ENCODE measurements at regions not wholly inside any gene's neighbourhood (a gene's known extent, or its start where the extent isn't known, plus 50 kb on each side); places are given as distances from the start of the nearest gene placed in this dataset.
"Not testable (repeated sequence)": the region's sequence is repeated elsewhere in the genome, so short reads cannot be mapped to it uniquely, and the experiment has no call there.

DNA sequence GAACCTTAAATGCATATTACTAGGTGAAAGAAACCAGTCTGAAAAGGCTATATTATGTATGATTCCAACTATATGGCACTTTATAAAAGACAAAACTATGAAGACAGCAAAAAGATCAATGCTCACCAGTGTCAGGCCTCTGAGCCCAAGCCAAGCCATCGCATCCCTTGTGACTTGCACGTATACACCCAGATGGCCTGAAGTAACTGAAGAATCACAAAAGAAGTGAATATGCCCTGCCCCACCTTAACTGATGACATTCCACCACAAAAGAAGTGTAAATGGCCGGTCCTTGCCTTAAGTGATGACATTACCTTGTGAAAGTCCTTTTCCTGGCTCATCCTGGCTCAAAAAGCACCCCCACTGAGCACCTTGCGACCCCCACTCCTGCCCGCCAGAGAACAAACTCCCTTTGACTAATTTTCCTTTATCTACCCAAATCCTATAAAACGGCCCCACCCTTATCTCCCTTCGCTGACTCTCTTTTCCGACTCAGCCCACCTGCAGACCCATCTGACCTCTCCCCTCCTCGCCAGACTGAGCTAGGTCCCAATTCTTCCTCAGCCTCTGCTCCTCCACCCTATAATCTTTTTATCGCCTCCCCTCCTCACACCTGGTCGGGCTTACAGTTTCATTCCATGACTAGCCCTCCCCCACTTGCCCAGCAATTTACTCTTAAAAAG, 1239.5 kb downstream of the OLFM4 start:
- DNase-seq, result not testable (repeated sequence)

DNA sequence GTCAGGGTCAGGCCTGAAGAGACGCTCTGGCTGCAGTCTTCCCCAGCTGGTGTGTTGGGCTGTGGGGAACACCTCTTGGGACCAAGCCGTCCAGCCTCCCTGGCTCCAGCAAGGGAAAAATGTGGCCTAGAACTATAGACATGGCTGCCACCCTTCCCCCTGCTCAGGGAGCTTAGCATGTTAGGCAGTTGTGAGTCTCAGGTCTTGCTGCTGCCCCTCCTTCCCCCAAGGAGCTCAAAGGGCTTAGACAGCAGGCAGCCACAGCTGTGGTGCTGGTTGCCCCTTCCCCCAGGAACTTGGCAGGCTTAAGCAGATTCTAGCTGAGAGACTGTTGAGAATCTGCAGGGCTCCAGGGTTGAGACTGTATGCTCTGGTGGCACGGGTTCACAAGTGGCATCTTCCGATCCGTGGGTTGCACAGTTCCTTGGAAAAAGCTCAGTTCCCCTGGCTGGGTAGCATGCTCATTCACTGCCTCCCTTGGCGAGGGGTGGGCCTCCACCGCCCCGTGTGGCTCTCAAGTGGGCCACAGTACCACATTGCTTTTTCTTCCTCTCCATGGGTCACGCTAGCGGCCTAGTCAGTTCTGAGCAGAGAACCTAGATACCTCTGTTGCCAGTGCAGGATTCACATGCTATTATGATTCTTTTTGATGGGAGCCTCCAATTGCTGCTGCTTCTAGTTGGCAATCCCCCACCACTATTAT, 1258.6 kb downstream of the OLFM4 start:
- DNase-seq, result no peak

DNA sequence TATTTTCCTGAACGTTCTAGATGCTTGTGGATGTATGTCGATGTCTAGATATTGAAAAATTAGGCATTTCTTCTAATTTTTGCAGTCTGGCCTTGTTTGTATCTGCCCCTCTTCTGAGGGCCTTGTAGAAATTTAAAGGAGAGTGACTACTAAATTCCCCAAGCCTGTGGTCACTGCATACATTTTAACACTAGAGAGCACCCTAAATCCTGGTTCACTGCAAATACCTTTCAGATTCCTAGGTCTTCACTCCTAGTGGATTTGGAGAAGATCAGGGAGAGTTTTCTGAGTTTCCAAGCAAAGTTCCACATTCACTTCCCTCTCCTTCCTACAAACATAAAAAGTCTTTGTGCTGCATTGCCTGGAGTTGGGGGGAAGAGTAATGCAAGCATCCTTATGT, 1272.5 kb downstream of the OLFM4 start:
- no peak for DNase-seq

DNA sequence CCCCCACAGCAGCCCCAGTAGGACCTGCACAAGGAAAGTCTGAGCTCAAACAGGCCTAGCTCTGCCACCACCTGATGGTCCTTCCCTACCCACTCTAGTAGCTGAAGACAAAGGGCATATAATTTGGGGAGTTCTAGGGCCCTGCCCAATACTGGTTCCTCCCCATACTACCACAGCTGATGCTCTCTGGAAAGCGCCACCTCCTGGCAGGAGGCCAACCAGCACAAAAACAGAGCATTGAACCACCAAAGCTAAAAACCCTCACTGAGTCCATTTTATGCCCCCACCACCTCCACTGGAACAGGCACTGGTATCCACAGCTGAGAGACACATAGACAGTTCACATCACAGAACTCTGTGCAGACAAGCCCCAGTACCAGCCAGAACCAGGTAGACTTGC, 1276.8 kb downstream of the OLFM4 start:
- DNase-seq, result no peak

DNA sequence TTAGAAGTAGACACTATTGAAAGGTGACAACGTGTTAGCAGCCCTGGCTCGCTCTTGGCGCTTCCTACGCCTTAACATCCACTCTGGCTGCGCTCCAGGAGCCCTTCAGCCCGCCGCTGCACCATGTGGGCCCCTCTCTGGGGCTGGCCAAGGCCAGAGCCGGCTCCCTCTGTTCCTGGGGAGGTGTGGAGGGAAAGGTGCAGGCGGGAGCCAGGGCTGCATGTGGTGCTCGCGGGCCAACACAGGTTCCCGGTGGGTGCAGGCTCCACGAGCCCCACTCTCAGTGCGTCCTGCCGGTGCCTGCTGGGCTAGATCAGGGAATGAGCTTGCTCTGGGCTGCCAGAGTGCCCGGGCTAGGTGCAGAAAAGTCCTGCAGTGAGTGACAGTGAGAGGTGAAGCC, 1284.3 kb downstream of the OLFM4 start:
- DNase-seq, result no peak

DNA sequence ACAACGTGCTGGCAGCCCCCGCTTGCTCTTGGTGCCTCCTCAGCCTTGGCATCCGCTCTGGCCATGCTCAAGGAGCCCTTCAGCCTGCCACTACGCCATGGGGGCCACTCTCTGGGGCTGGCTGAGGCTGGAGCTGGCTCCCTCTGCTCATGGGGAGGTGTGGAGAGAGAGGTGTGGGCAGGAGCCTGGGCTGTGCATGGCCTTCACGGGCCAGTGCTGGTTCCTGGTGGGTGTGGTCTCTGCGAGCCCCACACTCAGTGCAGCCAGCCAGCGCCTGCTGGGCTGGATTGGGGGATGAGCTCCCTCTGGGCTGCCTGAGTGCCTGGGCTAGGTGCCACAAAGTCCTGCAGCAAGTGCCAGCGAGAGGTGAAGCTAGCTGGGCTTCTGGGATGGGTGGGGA, 1289.1 kb downstream of the OLFM4 start:
- DNase-seq, result no peak

DNA sequence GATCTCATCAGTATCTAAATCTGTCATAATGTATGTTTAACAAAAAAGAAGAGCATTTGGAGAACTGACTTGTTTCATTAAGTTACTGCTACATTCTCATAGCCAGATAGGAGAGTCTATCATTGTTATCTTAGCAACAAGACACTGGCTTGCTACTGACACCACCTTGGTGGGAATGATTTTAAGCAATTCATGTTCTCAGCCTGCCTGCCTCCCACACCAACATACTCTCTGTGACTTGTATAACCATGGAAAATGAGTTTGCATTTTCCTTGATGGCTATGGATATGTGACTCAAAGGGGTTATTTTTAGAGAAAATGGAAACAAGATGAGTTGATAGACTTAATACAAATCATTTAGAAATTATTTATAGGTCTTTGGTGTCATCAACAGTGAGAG, 1308.9 kb downstream of the OLFM4 start:
- no peak for DNase-seq

DNA sequence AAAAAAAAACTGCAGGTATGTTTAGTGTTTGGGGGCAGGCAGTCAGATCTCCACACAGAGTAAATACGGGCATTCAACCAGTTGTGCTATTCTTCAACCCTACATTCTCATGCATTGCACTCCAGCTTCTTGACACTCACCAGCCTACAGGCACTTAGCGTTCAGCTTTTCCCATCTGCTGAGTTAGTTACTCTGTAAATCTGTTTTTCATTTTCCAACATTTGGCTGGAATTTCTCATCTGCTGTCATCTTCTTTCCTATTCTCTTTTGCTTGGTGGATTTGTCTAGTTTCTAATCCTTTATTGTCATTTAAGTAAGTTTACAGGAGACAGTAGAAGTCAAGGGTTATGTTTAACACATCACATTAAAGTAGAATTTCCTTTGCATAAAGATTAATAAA, 1318.9 kb downstream of the OLFM4 start:
- DNase-seq, result no peak

DNA sequence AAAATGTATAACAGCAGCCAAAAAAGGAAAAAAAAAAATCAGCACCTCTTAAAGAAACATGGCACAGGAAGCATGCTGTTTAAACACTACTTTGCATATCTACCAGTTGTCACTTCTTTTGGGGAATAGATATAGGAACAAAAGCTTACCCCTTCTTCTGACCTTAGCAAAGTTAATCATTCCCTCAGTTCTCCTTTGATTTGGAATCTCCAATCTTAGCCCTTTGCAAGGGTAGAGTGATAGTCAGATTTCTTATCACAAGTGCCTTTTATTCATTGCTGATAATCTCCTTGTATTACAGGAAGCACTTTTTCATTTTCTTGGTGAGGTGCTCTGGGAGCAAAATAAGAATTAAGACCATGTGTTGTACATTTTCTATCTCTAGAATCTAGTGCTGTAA, 1327.6 kb downstream of the OLFM4 start:
- DNase-seq, result no peak

DNA sequence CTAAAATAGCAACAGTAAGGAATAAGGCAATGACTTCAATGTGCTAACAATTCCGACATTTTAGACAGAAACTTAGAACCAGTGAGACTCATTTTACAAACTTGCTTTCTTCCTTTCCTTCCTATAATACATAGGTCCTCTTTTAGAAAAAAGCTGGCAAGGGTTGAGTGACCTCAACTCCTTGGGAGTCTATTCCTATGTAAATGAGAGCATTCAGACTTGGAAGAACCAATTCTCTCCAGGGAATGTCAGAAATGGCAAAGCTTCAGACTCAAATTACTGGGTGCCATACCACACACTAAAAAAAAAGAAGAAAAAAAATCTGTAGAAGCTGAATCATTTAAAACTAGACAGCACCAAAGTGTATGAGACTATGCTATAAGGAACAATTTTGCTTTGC, 1328.2 kb downstream of the OLFM4 start:
- no peak for DNase-seq

DNA sequence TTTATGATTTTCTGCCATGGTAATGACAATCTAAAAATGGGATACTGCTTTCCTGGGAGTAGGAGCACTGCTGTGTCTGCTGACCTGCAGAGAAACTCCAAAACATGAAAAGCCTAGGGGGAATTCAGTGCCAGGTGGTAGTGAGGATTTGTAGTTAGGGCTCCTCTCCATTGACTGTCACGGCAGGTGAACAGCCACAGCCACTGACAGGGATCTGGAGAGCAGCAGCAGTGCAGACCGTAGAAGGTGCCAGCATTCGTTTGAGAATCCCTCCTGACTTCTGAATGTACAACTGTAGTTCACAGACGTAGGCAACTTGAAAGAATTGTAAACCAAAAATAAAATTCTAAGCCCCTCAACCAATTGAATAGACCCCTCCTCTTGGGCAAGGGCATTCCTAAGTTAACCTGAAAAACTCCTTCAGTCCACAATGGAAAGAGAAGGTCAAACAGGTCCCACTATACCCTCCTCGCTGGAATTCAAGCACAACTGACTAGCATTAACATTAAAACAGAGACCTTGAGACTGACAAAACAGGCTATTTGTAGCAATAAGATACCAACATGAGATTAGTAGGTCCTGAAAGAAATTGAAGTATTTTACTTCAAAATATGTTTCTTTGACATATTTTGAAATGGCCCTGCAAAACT, 1328.8 kb downstream of the OLFM4 start:
- DNase-seq, result no peak

DNA sequence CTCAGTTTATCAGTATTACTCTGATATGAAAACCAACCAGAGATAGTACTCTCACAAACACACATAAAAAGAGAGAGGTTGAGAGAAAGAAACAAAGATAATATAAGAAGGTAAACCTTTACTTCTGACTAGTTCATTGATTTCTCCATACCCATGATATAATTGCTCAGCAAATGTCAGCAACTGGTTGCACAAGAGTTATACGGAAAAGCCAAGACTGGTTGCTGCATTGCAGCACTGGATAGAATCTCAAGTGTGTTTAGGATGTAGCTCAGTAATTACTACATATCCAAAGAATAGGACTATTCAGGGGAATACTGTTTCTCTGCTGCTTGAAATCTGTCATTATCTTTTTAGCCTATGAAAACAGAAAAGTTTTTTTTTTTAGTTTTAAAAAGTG, 1332.8 kb downstream of the OLFM4 start:
- DNase-seq, result no peak

DNA sequence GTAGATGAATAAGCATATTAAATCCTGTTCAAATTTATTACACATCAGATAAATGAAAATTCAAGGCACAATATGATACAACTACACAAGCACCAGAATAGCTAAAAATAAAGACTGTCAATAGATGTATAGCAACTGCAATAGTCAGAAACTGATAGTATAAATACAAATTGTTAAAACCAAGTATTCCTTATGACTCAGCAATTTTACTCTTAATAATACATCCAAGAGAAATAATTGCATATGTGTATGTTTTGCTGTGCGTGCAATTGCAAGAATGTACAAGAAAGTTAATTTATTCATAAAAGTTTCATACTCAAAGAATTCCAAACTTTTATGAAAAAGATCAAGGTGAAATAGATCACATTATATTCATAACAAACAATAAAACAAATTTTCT, 1338.1 kb downstream of the OLFM4 start:
- no peak for DNase-seq

DNA sequence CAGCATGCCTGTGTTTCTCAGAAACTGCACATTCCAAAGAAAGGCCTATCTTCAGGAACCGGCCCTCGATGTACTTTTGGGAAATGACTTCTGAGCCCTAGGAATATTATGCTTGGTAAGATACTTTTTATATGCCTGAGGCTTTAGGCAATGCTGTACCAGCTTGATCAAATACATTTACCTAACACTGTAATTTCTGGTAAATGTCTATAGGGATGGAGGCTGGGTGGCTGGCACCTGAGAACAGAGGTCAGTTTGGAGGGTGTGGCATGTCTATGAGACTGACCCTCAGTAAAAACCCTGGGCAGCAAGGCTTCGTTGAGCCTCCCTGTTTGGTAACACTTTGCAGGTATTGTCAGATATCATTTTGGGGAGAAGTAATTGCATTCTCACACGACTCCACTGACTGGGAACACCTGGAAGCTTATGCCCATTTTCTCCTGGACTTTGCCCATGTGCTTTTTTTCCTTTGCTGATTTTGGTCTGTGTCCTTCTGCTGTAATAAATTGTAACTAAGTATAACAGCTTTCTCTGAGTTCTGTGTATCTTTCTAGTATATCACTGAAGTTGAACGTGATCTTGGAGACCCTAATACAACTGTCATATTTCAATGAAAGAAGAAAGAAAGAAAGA, 1339.1 kb downstream of the OLFM4 start:
- DNase-seq, result no peak

DNA sequence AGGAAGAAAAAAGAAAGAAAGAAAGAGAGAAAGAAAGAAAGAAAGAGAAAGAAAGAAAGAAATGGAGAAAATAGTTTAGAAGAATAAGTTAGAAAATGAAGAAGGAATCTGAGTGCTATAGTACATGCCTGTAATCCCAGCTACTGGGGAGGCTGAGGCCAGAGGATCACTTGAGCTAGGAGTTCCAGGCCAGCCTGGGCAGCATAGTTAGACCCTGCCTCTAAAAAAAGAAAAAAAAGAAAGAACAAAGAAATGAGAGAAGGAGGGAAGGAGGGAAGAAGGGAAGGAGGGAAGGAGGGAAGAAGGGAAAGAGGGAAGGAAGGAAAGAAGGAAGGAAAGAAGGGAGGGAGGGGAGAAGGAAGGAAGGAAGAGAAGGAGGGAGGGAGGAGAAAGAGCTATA, 1339.8 kb downstream of the OLFM4 start:
- DNase-seq, result no peak

DNA sequence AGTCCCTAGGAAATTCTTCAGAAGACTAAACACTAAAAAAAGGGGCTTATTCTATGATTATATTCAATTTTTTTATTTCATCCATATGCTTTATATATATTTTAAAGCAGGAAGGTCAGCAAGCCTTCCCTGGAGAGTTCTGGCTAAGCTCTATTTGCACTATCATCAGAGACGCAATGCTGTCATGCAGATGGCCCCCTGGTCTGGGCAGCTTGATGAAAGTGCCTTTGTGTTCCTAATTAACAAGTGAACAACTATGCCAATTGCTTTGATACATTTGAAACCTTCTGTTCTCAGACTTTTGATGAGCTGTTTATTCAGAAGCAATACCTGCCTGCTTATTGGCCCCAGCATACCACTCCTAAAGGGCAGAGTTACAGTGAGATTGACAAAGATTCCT, 1344.6 kb downstream of the OLFM4 start:
- DNase-seq, result no peak

DNA sequence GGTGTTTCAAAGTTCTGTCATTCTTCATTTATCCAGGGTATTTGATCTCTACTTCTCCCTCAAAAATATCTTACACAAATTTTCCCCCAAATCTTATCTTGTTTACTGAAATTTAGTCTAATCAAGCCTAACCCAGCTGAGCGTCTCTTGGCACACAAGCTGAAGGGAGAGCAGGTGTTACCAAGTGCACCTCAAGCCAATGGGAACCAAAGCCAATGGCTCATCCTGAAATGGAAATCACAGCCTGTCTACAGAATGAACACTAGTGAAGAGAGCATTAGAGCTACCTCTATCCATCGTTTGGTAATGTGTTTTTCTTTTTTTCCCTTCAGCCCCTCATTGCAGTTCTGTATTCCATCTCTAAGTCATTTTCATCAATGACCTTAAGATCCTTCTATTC, 1350.8 kb downstream of the OLFM4 start:
- DNase-seq, result no peak

DNA sequence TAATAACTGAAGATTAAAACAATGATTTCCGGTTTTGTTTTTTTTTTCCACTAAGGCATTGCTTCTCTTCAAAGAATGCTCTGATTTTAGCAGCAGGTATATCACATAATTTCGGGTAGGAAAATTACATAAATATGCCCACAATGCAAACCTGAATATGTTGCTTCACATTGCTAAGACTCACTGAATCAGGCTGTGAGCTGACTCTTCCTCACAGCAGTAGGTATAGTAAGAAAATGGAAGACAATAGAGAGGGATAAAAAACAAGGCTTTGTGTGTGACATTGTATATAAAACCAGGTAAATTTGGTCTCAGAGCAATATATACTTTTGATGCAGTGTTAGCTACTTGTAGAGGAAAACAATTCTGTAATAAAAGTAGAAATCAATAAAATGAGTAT, 1355.0 kb downstream of the OLFM4 start:
- DNase-seq, result no peak

DNA sequence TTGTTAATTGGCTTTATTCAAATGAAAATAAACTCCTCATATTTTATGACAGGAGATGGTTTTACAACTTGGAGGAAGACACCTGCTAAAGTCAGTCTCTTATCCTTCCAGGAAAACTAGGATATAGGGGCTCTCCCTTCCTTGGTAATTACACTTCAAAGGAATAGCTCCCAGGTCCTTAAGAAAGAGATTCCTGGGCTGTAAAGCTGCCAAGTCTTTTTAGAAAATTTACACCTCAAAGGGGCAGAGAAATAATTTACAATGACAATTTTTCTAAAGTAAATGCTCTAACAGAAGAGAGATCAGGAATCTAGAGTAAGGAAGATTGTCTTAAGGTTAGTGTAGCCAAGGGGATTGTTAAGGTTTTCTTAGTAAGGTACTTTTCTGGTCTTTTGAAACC, 1359.0 kb downstream of the OLFM4 start:
- DNase-seq, result no peak

DNA sequence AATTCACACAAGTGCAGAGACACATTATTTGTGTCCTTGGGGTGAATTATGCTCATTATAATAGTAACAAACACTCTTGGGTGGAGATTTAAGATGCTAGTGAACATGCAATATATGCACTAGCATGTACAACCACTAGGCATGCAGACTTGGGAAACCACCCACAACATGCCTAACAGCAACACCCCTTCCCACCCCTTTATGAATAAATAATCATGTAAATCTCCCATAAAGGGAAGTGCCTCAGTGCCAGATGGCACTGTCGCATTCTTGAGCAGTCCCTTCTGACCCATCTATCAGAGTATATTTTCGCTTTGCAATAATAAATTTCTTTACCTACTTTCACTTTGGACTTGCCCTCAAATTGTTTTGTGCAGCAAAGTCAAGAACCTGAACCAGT, 1362.2 kb downstream of the OLFM4 start:
- no peak for DNase-seq

DNA sequence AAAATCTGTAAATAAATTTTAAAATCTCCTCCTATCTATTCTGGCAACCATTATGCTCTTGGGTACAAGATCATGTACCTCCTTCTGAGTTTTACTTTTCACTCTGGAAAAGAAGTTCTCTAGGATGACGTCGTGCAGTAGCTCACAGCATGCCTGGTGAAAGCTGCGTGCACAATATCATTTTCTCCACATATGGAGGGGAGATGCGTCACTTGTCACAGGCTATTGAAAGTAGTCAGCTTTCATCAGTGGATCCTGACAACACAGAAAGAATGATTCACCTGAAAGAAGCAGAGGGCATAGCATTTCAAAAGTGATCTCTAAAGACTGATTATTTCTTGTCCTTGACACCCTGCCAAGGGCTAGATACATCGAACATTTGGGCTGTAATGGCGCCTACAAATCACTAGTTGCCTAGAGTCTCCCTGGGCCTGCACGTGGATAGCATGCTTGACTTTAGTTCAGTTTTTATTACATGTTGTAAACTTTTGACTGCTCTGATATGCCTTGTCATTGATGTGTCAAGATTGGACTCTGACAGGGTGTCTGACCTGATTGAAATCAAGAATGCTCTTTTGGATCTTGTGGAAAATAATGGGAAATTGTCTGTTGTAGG, 1365.6 kb downstream of the OLFM4 start:
- DNase-seq, result no peak

DNA sequence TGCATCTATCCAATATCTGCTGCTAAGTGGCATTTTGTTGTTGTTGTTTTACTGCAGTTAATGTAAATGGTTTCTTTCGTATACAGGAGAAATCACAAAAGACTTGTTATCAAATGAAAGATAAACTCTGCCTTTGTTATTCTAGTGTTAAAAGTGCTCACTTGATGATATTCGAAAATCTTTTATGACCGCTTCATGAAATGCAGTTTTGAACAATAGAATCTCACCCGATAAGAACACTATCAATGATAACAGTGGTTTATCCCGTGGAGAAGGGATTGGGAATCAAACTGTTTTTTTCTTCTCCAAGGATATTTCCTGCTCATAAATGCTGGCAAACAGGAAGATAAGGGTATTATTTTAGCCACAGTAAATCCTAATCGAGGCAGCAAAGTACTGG, 1366.3 kb downstream of the OLFM4 start:
- no peak for DNase-seq

DNA sequence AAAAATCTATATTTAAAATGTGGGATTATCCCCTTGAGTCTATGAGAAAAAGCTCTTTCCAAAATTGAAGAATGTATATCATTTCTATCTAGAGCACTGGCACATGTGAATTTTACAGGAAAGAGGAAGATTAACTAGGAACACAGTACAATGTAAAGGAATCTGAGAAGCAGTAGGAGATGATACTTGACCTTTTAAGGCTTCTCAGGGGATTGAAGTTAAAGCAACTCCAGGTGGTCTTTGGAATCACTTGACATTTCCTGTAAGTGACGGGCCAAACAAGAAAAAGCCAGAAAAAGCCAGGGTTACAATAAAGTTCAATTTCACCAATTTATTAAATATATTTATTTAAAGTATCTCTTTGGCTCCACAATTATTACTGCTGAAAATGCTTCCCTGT, 1373.9 kb downstream of the OLFM4 start:
- DNase-seq, result no peak

Measured in NCI-H1436 (cell line).